Putamen (tissue), 1 donor: ENCODE measurements at regions not wholly inside any gene's neighbourhood (a gene's known extent, or its start where the extent isn't known, plus 50 kb on each side); places are given as distances from the start of the nearest gene placed in this dataset.

Source experiments
- DNase-seq: peaks from one replicate; pipeline ENCODE4 v3.0.0-alpha.2; 2016; ENCODE audit warnings: low spot score

GRCh38 chr3:30945291-30945690 lies 50.8 kb upstream of the GADL1 start:
- no peak for DNase-seq

DNA sequence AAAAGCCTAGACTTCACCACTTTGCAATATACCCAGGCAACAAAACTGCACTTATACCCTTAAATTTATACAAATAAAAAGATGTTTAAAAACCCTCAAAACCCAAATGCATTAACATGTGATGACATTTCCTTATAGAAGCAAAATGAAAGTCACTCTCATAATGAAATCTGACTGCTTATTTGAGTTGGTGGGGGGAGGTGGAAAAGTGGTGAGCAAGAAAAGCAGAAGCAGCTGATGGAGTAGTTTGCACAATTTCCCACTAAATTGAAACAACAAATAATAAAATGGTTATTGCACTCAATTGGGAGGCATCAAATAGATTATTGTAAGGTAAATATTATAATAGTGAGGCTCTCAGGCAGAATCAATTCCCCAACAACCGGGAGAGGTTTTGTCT lies 54.0 kb upstream of the GADL1 start:
- no peak for DNase-seq

DNA sequence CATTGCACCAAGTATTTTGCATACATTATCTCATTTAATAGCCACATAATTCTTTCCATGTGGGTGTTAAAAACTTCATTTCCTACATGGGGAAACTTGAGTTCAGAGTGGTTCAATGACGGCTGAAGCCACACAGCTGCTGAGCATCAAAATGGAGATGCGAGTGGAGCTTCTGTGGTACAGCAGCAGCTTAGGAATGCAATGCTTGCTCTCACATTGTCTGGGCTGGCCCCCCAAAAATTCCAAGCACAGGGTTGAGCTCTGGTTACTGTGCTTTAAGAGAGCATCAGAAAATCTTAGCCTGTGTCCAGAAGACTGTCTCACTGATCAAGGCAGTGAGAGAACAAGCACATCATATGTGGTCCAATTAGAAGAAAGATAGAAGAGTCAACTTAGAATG lies 57.4 kb upstream of the GADL1 start:
- DNase-seq = no peak

DNA sequence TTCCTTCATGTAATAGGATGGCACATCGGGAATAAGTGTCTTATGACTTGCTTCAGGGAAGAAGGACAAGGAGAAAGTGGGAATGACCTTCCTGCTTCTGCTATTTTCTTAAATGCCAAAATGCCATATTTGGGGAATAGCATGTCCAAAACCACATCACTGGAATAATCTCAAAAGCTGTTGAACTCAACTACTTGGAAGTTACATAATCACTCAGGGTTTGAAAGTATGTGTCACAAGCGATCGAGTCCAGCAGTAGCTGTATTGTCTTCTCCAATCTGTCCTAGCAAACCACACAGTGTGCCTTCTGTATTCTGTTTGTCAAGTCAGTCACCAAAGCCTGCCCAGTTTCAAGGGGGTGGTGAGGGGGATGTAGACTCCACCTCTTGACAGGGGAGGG lies 58.3 kb upstream of the GADL1 start:
- DNase-seq = no peak

GRCh38 chr3:30954426-30954825 lies 60.0 kb upstream of the GADL1 start:
- no peak for DNase-seq

DNA sequence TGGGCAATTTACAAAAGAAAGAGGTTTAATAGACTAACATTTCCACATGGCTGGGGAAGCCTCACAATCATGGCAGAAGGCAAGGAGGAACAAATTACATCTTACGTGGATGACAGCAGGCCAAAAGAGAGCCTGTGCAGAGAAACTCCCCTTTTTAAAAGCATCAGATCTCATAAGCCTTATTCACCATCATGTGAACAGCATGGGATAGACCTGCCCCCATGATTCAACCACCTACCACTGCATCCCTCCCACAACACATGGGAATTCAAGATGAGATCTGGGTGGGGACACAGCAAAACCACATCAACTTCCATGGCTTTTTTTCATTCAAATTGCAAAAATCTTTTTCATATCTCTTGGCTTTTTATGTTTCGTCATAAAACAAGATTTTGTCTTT lies 67.6 kb upstream of the GADL1 start:
- DNase-seq = no peak

DNA sequence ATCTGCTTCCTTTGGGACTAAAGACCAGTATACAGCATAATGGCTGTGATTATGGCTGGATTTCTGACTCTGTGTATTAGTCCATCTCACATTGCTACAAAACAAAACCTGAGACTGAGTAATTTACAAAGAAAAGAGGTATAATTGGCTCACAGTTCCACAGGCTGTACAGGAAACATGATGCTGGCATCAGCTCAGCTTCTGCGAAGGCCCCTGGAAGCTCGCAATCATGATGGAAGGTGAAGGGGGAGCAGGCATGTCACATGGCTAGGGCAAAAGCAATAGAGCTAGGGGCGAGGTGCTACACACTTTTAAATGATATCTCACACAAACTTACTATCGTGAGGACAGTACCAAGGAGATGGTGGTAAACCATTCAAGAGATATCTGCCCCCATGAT lies 68.0 kb upstream of the GADL1 start:
- DNase-seq = no peak

DNA sequence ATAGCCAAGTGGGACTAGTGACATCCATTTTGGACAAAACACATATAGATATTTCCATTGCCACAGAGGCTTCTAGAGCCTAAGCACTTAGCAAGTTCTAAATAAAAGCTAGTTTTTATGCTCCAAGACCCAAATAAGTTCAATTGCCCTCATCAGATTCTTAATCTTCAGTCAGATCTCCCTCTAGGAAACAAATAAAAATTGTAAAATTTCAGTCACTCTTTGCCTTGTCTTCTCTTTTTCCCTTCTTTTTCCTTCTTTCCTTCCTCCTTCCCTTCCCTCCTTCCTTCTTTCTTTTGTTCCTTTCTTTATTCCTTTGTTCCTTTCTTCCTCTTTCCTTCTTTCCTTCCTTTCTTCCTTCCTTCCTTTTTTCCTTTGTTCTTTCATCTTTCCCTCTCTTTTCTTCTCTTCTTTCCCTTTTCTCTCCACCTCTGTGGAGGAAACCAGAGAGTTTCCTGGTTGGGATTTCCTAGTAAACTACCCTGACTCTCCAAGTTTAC lies 68.8 kb upstream of the GADL1 start:
- no peak for DNase-seq

GRCh38 chr3:30964612-30965011 lies 70.2 kb upstream of the GADL1 start:
- no peak for DNase-seq

DNA sequence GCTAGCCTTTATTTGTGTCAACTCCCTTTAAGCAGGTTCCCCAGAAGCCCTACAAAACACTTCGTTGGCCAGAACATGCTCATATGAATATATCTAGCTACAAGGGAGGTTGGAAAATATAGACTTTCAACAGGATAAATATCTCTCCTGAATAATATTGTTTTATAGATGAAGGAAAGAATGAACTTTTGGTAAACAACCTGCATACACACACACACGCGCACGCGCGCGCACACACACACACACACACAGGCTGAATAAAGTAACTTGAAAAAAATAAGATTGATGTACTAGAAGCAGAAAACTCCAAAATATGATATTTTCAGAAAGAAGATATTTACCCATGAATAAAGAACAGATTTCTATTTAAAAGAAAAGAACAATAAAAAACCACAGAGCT lies 72.4 kb upstream of the GADL1 start:
- no peak for DNase-seq

GRCh38 chr3:30970183-30970582 lies 75.7 kb upstream of the GADL1 start:
- no peak for DNase-seq

DNA sequence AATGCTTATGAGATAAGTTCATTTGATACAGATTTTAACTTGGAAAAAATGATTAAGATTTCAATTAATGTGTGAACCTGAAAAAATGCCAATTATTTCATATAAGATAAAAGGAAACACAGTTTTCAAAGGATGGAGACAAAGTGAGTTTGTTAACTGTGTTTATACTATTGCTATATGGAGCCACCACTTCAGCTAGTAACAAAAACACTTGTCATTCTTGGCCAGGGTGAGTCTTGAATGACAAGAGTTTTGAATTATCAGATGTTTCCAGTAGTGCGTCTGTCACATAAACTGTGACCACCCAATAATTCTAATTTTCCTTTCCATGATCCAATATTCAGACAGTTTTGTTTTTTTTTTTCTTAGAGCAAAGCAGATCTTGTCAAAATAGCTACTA lies 78.0 kb upstream of the GADL1 start:
- no peak for DNase-seq

- no peak for DNase-seq
Observed at GRCh38 chr3:30974071-30974470, 79.6 kb upstream of the GADL1 start.

- DNase-seq = no peak
Observed at GRCh38 chr3:30977592-30977991, 83.1 kb upstream of the GADL1 start.

- no peak for DNase-seq
Observed at GRCh38 chr3:30980993-30981392, 86.5 kb upstream of the GADL1 start.

- no peak for DNase-seq
Observed at GRCh38 chr3:30982416-30983075, 88.1 kb upstream of the GADL1 start.

DNA sequence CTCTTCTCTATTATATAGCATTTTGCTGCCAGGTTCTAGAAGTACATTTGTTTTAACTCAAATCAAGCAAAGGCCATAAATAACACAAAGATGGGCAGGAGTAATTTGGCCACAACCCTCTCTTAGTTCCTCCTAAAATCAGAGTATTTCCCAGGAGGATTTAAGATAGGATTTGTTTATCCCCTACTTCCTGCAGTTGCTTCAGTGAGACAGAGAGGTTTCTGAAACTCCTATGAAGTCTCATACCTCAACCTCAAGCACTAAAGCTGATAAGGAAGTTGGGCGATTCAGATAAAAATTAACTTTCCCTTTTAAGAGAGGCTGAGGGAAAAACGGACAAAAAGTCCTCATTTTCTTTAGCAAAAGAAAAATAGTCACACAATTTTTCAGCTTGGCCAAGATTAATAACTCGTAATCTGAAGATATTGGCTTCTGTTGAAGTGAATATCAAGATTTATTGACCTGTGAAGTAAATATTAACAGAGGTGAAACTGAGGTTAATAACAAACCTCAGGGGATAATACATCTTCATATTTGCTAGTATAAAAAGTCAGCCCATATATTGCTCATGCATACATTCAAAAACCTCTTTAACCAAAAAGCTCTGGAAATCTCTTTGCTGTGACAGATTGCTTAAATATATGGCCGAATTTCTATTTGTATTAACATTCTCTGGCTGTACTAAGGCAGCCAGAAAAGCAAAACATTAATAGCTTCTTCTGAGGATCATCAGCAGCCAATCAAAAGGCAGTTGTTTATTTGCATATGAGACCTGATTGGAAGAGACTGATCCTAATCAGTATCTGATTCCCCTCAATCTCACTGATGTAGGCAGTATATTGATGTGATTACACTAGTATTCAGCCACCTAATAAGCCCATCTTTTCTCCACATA lies 90.6 kb upstream of the GADL1 start:
- DNase-seq = no peak

- no peak for DNase-seq
Observed at GRCh38 chr3:30986551-30986950, 92.1 kb upstream of the GADL1 start.

DNA sequence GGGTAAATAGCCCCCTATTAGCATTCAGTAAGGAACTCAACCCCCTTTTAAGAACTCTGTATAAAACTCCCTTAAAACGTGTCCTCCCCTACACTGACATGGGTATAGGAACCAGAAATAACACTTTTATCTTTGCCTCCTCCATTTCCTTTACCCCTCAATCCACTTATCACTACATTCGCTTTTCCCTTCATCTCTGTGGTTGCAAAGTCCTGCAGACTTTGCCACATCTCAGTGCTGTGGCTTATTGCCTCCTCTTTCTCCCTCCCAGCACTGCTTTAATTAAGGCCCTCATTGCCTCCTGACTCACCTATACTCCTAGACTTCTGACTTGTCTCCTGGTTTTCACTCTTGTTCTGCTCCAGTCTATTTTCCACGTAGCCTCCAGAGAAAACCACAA lies 94.3 kb upstream of the GADL1 start:
- no peak for DNase-seq

DNA sequence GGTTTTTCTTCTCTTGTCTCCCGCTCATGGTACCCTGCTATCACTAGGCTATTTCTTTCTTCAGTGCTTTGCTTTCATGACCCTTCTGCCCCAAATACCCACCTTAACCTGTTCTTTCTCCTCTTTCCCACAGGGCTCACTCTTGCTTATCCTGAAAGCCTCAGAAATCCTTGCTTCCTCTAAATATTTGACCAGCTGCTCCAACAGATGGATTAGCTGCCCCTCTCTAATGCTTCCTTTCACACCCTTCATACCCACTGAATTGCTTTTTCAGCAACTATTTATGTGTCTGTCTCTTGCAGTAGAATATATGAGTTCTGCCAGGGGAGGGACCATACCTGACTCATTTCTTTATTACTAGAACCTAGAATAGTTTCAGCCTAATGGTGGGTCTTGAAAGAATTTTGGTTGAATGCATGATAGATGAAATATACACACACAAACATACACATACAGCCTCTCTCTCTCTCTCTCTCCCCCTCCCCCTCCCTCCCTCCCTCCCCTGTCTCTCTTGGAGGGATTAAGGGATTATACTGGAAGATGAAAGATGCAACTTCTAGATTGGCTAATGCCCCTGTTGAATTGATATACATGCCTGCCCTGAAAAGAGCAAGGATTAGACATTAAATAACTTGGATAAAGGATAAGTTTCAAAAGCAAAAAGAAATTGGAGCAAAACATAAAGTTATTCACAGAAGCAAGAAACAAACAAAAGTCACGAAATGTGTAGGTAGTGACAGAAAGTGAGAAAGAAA lies 95.0 kb upstream of the GADL1 start:
- DNase-seq = no peak

DNA sequence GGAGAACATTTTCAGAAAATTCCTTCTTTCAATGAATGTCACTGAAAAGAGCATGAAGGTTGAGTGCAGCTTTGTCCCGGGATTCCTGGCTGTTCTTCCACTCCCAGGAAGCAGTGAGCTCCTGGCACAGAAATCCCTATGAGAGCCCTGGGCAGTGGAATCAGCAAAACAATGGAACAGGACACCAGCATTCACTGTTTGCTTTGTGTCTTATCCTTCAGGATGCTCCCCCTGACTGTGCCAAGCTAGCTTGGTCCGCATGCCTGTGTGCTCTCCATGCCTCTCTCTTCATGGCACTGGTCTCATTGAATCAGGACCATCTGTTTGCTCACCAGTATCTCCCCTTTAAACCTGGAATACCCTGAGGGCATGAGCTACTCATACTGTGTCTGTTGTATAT lies 102.0 kb upstream of the GADL1 start:
- no peak for DNase-seq

GRCh38 chr3:31002730-31003129 lies 108.3 kb upstream of the GADL1 start:
- DNase-seq = no peak
